ENCODE measurements at regions not wholly inside any gene's neighbourhood (a gene's known extent, or its start where the extent isn't known, plus 50 kb on each side); places are given as distances from the start of the nearest gene placed in this dataset.
"Not testable (repeated sequence)": the region's sequence is repeated elsewhere in the genome, so short reads cannot be mapped to it uniquely, and the experiment has no call there.

GRCh38 chr20:56872620-56873458 is 243.7 kb downstream of the TFAP2C start:
- DNase-seq (ENCODE audit: low spot score) = no peak

- no peak for DNase-seq (ENCODE audit: low spot score)
Observed at GRCh38 chr20:56873836-56874235, 244.7 kb downstream of the TFAP2C start.

GRCh38 chr20:56875052-56875659 is 246.1 kb downstream of the TFAP2C start:
- no peak for DNase-seq (ENCODE audit: low spot score)

- no peak for DNase-seq (ENCODE audit: low spot score)
Observed at GRCh38 chr20:56875803-56876202, 246.7 kb downstream of the TFAP2C start.

DNA sequence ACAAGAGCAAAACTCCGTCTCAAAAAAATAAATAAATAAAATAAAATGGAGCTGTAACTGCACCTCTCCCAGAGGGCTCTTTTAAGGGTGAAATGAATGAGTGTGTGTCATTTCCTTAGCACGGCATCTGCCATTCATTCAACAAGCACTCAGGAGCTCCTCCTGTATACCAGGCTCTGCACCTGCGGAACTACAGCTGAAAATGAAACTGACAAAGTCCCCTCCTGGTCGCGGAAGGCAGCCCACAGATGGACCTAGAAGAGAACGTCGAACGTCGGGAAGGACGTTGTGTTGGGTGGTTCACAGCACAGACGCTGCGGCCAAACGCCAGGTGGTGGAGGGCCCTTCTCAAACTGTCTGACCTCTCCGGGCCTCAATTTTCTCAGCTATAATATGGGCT is 256.4 kb downstream of the TFAP2C start:
- DNase-seq (ENCODE audit: low spot score) = no peak

- no peak for DNase-seq (ENCODE audit: low spot score)
Observed at GRCh38 chr20:56890011-56890410, 260.9 kb downstream of the TFAP2C start.

DNA sequence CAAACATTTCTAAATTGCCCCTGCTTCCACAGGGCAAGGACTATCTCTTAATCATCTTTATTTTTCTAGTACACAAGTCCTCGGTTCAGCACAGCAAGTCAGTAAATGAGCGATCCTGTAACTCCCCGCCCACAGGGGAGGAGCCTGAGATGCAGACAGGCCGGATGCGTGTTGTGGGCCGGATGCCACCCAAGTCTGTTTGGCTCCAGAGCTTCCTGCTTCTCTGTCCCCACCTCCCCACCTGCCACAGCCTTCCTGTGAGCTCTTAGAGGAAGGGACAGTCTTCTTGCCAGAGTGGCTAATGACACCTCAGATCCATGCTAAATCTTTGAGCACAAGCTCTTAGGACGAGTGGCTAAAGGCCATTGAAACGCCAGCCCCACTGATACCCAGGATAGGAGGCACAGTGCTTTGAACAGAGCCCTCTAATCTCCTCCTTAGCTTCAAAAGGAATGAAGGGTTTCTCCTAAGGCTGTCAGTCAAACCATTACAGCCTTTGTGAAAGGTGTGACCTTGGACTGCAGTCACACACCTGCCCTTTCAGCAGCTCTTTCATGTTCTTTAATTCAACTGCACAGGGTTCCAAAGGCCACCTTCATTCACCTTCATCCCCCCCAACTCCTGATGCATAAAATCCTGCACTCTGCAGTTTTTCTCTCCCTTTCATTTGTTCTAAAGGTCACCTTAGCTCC is 264.3 kb downstream of the TFAP2C start:
- DNase-seq (ENCODE audit: low spot score) = no peak

- no peak for DNase-seq (ENCODE audit: low spot score)
Observed at GRCh38 chr20:56896447-56896846, 267.3 kb downstream of the TFAP2C start.

GRCh38 chr20:56897318-56897957 is 268.3 kb downstream of the TFAP2C start:
- DNase-seq (ENCODE audit: low spot score) = no peak

DNA sequence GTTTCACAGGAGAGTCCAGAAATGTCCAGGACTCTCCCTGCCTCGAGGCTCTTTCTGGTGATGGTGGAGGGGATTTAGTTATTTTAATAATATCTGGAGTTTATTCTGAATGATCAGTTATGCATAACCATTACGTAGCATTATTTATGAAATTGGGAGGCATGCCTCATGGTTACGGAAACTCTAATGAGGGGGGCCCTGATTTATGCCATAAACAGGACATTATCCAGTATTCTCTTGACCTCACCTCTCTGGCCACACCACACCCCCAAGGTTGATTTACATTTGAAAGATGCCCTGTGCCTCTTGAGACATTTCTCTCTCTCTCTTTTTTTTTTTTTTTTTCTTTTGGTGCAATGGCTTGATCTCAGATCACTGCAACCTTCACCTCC is 268.8 kb downstream of the TFAP2C start:
- no peak for DNase-seq (ENCODE audit: low spot score)

DNA sequence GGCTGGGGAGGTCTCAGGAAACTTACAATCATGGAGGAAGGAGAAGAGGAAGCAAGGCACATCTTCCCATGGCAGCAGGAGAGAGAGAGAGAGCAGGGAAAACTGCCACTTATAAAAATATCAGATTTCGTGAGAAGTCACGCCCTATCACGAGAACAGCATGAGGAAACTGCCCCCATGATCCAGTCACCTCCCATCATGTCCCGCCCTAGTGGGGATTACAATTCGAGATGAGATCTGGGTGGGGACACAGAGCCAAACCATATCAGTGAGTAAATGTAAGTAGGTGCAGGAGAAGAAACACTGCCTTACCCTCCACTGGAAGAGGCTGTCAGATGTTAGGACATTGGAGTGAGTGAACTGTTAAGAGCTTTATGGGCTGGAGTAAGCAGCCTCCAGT is 270.4 kb downstream of the TFAP2C start:
- no peak for DNase-seq (ENCODE audit: low spot score)

GRCh38 chr20:56900252-56900651 is 271.1 kb downstream of the TFAP2C start:
- no peak for DNase-seq (ENCODE audit: low spot score)

DNA sequence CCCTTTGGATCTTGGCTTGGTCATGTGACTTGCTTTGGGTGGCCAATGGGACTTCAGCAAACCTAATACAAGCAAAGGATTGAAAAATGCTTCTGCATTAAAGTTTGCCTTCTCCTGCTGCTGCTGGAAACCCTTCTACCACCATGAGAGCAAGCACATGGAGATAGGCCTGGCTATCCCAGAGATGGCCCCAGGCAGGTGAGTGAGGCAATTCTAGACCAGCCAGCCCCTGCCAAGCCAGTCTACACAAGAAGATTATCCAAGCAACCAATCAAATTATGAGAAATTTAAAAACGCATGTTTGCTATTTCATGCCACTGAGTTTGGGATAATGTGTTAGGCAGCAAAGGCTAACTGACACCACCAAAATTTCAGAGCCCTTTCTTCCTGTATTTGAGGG is 274.3 kb downstream of the TFAP2C start:
- no peak for DNase-seq (ENCODE audit: low spot score)

DNA sequence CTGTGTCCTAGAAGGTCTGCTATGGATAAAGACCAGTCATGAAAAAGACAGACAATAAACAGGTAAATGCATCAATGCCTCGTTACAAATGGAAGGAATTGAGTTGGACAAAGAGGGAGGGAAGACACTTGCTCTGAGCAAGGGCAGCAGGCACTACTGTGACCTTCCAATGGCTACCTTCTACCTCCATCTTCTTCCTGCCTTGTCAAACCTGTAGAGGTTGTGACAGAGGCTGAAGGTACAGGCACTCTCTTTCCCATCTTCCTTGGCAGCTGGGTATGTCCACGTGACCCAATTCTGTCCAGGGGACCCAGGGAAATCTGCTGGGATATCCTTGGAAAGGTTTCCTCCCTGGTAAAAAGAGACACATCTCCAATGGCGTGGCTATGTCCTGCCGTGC is 274.8 kb downstream of the TFAP2C start:
- no peak for DNase-seq (ENCODE audit: low spot score)

DNA sequence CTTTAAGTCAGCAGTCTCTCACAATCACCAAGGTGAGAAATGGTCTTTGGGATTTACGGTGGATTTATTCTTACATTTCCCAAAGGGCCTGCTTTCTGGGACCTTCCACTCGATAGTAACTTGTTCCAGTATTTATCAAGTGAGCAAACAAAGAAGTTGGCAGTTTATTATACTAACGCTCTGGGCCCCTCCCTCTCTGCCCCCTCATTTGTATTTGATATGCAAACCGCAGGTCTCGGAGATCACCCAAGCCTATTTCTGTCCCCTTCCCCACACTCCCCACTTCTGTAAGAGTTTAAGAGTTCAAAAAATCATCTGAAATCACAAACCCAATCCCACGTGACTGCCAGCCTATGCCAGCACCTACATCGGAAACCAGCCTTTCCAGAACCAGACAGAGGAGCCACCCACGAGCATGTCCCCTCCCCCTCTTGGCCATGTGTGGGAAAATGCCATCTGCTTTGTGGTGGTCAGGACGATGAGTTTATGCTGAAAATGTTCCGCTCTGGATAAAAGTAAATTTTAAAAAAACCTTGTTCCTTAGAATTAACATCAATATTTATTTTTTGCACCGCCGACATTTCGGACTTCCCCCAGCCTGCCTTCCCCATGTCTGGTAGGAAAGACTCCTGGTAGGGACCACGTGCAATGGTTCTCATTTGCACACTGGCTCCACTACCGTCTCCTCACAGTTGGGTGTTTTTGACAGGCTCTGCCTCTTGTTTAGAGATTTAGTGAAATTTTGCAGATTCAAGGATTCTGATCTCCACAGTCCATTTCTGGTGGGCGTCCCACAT is 281.0 kb downstream of the TFAP2C start:
- no peak for DNase-seq (ENCODE audit: low spot score)

DNA sequence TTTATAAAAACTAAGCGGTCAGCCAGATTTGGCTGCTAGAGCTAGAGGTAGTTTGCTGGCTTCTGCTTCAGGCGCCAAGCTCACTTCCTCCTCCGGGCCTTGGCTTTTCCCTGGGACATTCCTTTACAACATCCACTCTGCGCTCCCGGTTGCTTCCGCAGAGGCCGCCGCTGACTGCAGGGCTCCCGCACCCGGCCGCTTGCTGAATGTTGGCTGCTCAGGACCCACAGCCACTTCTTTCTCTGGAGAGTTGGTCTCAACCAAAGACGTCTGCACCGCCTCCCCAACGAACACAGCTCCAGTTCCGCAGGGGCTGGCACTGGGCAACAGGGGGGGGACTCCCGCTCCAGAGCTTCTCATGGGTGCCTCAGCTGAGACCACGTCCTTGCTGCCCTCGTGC is 282.8 kb downstream of the TFAP2C start:
- DNase-seq (ENCODE audit: low spot score) = no peak

GRCh38 chr20:56914532-56914931 is 285.4 kb downstream of the TFAP2C start:
- no peak for DNase-seq (ENCODE audit: low spot score)

GRCh38 chr20:56916345-56916622 is 287.2 kb downstream of the TFAP2C start:
- no peak for DNase-seq (ENCODE audit: low spot score)

DNA sequence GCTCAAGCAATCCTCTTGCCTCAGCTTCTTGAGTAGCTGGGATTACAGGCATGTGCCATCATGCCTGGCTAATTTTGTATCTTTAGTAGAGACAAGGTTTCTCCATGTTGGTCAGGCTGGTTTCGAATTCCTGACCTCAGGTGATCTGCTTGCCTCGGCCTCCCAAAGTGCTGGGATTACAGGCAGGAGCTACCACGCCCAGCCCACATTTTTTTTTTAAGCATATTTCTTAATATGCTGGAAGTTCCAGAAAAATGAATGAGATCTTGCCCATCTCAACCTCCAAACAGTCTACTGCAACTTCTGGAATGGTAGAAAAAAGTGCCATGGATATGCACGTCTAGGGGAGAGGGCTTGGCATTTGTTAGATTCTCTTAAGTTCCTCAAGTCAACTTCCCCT is 290.9 kb downstream of the TFAP2C start:
- not testable (repeated sequence) for DNase-seq (ENCODE audit: low spot score)

GRCh38 chr20:56922497-56922896 is 293.4 kb downstream of the TFAP2C start:
- DNase-seq (ENCODE audit: low spot score) = no peak

DNA sequence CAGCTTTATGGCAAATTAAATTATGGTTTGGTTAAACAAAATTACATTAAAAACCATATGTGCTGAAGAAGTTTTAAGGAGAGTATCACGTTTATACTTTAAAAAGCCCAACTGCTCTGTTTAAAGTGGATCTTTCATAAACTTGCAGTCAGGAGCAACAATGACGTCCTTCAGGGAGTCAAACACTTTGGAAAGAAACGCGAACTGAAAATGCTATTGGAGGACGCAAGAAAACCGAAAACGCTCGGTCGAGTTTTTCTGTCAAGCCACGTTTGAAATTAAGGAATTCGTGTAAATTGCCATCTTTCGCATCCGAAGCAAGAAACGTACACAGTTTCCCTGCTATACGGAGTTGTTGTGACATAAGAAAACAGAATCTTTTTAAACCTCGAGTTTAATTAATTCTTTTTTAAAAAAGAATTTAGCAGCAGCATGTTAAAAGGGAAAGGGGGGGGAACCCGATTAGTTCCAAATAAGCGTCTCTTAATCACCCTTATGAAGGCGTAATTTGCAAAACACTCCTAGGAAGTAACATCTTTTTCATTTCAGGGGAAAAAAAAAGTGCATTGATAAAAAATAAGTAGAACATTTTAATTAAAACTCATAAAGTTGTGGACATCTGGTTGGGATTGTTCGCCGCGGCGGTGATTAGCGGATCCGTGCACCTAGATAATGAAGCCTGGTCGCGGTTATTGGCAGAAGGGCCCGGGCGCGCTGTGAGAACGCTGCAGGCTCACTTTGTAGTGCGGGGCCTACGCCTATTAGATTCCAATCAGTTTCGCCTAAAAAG is 295.4 kb downstream of the TFAP2C start:
- no peak for DNase-seq (ENCODE audit: low spot score)

All from HuH-7 (cell line).